Glomerular endothelial cell (primary cell): ENCODE measurements at regions not wholly inside any gene's neighbourhood (a gene's known extent, or its start where the extent isn't known, plus 50 kb on each side); places are given as distances from the start of the nearest gene placed in this dataset.

Source experiments
- DNase-seq: peaks from one replicate; pipeline ENCODE4 v3.0.0-alpha.2; 2011; ENCODE audit warnings: low read depth, low spot score; ENCODE audit errors: extremely low read depth

DNA sequence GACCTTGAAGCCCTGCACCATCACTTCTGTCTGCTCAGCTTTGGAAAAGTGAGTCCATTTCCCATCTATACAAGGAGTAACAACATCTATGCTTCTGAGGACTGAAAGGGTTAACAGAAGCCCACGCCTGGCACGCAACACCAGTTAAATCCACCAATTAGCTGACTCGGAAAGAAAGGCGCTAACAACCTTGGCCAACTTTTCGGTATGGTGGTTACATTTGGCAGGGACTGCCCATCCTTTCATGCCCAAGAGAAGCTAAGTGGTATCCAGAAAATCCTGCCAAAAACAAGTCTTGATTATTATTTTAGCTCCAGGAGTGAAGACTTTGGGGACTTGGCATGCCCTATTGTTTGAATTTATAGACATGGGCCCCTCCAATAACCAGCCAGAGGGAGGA lies 202.3 kb upstream of the RPL38 start:
- no peak for DNase-seq

DNA sequence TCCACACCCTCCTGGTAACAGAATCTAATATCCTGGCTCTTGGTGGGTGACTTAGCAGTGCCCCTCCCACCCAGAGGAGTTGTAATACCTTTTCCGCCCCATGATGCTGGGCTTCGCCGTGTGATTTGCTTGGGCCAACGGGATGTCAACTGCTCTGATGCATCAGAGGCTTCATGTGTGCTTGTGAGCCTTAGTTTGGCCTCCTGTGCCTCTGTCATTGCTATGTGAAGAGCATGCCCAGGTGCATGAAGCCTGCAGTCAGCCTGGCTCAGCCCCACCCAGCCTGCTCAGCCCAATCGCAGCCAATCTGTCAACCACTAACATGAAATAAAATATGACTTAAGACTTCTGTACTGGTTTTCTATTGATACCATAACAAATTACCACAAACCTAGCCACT lies 201.2 kb upstream of the RPL38 start:
- DNase-seq: no peak

DNA sequence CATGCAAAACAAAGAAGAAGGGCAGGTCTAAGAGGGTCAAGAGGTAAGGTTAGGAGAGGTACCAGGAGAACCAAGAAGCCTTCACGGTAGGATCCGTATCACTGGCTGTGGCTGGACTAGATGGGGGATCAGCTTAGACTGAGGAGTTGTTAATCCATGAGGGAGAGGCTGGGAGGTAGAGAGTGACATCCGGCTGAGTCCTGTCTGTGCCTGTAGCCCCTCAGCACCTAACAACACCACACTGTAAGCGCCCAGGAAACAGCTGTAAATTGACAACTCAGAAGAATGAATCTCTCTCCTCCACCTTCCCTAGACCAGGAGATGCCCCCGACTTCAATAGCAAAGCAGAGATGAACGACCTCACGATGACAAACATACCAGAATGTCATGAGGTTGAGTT lies 199.4 kb upstream of the RPL38 start:
- DNase-seq: no peak

DNA sequence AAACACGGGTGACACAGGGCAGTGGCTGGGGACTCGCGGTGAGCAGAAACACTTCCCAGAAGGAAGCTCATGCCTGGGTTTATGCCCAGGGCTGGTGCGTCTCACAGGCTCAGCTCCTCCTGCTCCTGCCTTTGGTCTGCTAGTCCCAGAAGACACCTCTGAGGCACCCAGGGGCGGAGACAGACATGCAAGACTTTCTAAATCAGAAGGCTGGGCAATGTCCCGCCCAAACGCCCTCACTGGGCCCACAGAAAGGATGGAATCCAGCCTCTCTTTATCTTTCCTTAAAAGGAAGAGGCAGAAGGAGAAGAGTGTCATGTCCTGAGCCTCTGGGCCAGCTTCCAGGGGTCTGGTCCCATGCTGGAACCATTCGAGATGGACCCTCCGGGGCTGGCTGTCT lies 197.7 kb upstream of the RPL38 start:
- DNase-seq: no peak

DNA sequence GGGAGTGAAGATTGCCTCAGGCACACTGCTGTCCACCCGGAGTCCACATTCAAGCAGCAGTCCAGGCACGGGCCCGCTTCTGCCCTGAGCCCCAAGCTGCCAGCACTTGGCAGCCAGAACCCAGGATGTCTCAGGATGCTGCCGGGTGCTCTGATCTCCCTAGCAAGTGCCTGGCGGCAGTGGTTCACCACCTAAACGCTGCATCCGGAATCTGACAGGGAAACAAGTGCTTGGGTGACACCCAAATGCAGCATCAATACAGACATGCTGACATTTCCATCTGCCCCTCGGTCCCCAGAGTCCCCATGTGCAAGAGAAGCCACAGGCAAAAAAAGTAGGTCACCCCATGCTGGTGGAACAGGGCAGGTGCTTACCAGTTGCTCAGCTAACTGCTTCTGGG lies 197.1 kb upstream of the RPL38 start:
- DNase-seq: no peak

- DNase-seq: no peak
Observed at GRCh38 chr17:74008196-74008595, 195.3 kb upstream of the RPL38 start.

DNA sequence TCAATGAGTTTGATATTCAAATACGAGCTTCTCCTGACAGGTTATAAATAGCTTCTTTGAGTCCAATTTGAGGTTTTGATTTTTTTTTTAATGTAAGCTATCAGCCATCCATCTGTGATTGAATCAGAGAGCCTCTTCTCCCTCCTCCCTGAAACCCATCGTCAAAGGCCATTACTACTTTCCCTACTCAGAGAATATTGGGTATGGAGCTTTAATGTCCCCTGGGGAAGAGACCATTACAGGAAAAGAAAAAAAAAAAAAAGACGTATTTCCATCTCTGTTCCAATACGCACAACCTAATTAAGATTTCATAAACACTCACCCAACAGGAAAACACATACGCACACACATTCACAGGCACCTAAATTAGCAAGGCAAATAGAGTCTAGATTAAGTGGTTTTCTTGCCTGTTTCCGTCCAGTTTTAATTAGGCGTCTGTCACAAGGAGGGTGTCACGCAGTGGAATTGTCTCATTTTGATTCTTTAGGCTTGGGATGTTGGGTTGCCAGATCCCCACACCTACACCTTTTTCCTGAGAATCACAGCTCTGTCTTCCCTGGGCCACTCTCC lies 194.3 kb upstream of the RPL38 start:
- no peak for DNase-seq

GRCh38 chr17:74010903-74011302 lies 192.6 kb upstream of the RPL38 start:
- no peak for DNase-seq

GRCh38 chr17:74011966-74012365 lies 191.5 kb upstream of the RPL38 start:
- no peak for DNase-seq

GRCh38 chr17:74012465-74012864 lies 191.0 kb upstream of the RPL38 start:
- DNase-seq: no peak

GRCh38 chr17:74015316-74015715 lies 188.2 kb upstream of the RPL38 start:
- DNase-seq: no peak

DNA sequence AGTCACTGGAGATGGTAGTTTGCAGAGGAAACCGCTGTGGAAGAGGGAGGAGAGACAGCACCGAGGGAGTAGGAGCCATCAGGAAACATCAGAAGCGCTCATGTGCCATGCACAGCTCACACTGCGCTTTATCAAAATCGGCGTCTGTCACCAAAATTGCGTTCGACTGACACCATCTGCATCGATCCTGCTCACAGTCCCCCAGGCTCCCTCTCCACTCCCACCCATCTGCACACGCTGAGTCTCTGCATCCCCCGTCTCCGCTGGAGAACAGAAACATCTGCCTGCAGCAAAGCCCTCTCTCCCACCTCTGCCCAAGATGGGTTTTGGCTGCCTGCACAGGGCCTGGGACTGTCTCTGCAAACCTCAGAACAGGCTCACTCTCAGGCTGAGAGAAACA lies 187.5 kb upstream of the RPL38 start:
- DNase-seq: no peak

- no peak for DNase-seq
Observed at GRCh38 chr17:74016461-74016860, 187.0 kb upstream of the RPL38 start.

DNA sequence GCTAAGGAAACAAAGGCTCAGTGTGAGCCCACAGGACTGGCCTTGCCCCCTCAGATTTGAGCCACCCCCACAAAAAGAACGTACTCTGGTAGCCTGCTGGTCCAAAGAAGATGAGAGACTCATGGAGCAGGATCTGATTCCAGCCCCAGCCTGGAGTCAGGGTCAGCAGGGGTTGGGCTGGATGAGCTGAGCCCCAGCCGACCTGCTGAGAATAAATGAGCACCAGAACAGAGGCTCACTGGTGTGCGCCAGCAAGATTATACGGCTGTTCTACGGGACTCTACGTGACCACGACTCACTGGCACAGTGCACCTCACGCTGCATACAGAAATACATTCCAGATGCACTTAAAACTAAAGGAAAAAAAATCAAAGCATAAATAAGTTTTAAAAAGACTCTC lies 186.0 kb upstream of the RPL38 start:
- DNase-seq: no peak

DNA sequence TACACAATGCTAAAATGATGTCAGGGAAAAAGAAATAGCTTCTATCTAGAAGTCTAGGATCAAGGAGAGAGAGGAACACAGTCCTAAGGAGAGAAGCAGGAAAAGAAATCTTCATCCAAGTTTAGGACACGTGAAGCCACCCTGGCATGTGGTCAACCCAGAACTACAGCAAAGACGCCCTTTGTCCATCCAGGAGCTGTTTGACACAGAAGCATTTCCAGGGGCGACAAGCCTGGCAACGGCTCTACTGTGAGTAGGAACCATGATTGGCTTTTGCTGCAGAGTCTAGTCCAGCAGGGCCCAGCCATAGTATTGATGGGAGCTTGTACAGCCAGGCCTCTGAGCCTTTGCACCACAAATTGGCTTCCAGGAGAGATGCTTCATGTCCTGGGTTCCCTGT lies 185.4 kb upstream of the RPL38 start:
- DNase-seq: no peak

DNA sequence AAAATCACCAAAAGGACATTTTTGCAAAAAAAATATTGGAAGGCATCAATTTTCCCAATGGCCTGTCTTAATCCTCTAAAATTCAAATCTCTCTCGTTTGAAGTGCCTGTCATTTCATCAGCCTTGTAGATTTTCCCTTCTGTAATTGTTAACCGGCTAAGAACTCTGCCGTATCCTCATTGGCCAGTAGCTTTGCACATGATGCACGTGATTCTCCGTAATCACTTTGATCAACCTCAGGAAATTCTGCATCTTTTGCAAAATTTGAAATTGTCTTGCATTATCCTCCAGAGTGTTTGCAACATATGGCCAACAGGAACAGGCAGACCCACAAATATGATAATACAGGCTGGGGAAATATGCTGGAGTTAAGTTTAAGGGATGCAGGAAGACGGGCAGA lies 184.2 kb upstream of the RPL38 start:
- no peak for DNase-seq

DNA sequence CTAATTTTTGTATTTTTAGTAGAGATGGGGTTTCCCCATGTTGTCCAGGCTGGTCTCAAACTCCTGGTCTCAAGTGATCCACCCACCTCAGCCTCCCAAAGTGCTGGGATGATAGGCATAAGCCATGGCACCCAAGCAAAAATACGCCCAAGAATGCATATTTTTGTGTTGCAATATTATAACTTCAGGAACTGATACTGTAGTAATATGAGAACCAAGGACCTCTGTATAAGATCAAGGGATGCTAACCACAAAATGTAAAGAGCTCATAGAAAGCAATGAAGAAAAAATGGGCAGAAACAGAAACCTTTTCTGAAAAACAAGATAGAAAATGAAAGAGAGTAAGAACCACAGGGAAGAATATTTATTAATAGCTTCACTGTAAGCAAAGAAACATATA lies 183.6 kb upstream of the RPL38 start:
- no peak for DNase-seq

GRCh38 chr17:74020522-74020921 lies 183.0 kb upstream of the RPL38 start:
- DNase-seq: no peak

- no peak for DNase-seq
Observed at GRCh38 chr17:74024871-74025531, 178.5 kb upstream of the RPL38 start.

DNA sequence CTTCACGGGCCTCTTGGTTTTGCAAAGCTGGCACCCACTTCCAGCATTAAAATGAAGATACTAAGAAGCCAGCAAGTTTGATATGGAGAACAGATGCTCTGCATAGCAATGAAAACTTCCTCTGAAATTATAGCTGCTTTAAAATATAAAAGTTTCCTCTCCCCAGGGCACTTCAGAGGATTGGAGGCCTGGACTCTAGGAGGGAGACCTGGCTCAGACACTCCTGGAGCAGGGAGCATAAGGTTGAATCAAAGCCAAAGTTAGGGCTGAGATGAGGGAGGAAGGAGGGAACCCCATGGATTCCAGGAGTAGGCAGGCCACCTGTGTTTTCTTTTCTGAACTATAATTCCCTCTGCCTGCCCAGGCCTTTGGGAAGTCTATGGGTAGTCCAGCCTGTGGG lies 176.0 kb upstream of the RPL38 start:
- no peak for DNase-seq

GRCh38 chr17:74028354-74029116 lies 174.9 kb upstream of the RPL38 start:
- DNase-seq: no peak

DNA sequence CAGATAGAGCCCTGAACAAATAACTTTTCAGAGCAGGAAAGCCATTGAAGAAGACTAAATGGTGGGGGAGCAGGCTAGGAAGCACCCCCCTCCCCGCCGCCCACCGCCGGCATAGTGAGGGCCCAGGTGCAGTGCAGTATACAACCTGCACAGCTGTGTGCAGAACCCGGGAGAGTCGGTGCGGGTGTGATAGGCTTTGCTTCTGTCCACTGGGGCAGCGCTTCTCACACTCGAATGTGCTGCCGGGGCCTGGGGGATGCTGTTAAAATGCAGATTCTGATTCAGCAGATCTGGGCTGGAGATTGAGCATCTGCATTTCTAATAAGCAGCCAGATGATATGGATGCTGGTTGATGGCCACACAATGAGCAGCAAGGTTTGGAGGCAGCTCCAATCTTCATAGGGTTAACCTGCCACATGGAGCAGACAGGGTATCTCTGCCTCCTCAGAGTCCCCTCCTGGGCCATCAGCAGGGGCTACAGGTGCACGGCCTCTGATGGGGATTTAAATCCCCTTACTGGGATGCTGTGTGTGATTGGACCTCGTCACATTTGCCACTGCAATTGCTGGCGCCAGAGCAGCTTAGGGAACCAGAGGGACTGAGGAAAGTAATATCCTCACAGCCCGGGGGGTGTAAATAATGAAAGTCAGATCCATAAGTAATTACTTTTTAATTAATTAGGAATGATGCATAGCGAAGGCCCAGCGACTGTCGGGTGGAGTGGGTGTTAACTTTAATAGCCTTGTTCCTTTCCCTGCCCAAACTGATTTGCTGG lies 172.0 kb upstream of the RPL38 start:
- DNase-seq: no peak
